Lower leg skin (tissue), 4 donors: ENCODE measurements at regions not wholly inside any gene's neighbourhood (a gene's known extent, or its start where the extent isn't known, plus 50 kb on each side); places are given as distances from the start of the nearest gene placed in this dataset.

ENCODE experiments used
- DNase-seq, 2 donors: peaks; one replicate each; pipeline ENCODE4 v3.0.0-alpha.2; 2019; ENCODE audit warnings: low spot score in 2 of 2
- H3K4me3 ChIP-seq: fragments of 200-600 bp; sonication (generic); 2 replicates; pipeline ENCODE4 v1.5.1; 2017; ENCODE audit warnings: mild to moderate bottlenecking, low read depth; ENCODE audit not compliant: poor library complexity, severe bottlenecking
- CTCF ChIP-seq, 3 donors: fragments of 450-650 bp; IDR thresholded peaks; one replicate each; pipeline ENCODE4 v1.5.1; 2016; ENCODE audit warnings: antibody characterized with exemption in 3 of 3, mild to moderate bottlenecking in 3 of 3, moderate library complexity in 2 of 3
- POLR2A ChIP-seq, 2 donors: fragments of 450-650 bp; IDR thresholded peaks; one replicate each; pipeline ENCODE4 v1.6.1; 2016 to 2017; ENCODE audit warnings: antibody characterized with exemption in 2 of 2, mild to moderate bottlenecking in 1 of 2, moderate library complexity in 1 of 2
- WGBS, 2 donors: methylation state at CpG; one replicate each; pipeline ENCODE4 v1.1.5; 2018; 5-methylcytosine and 5-hydroxymethylcytosine counted together
- intact Hi-C: fragments of 100-400 bp; cut with DNase I; formaldehyde crosslinking; loops from one replicate; pipeline ENCODE4 v1.15.0; 2023; ENCODE audit warnings: low total_unique reads

DNA sequence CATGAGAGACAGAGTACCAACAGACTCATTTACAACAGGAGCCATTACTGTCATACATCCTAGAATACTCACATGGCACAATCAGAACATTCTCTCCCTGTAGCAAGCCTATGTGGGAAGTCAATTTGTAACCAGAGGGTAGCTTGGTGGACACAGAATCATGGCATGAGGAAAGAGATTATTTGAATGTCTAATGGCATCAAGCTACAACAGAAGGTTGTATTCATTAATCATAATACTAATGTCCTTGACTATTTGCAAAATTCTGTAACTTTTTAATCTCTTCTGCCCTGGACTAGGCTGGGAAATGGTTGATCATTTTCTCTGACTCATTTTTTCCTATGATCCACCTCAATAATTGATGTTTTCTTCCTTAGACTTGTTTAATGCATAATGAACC lies 345.2 kb upstream of the IL12A start:
- H3K4me3 ChIP-seq = no peak overlapping the region
- DNase-seq = no peak
- intact Hi-C loops = no loop called here
- TF ChIP-seq POLR2A (IDR thresholded peaks at IDR 0.05) = no peak
- no peak for TF ChIP-seq CTCF (IDR thresholded peaks at IDR 0.05)

DNA sequence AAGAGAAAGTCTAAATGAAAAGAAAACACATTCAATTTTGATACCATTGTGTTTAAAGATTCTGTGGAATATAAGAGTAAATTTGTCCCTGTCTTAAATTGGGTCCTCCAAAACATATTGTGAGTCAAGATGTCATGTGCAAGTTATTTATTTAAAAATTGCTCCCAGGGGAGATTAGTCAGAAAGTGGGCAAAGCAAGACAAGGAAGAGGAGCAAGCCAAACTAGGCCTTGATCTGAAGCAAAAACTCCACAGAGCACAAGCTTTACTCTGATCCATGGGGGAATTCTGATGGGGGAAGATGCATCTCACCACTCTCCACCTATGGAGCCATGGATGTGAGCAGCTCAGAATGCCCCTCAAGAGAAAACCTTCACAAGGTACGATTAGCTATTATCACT lies 342.8 kb upstream of the IL12A start:
- intact Hi-C loops = no loop called here
- 46 to 63% methylated on average over 1 of the region's 1 CpG for WGBS, 2 donors
- DNase-seq = no peak
- no peak overlapping the region for H3K4me3 ChIP-seq
- TF ChIP-seq CTCF (IDR thresholded peaks at IDR 0.05) (no peak), POLR2A (IDR thresholded peaks at IDR 0.05) (no peak)

DNA sequence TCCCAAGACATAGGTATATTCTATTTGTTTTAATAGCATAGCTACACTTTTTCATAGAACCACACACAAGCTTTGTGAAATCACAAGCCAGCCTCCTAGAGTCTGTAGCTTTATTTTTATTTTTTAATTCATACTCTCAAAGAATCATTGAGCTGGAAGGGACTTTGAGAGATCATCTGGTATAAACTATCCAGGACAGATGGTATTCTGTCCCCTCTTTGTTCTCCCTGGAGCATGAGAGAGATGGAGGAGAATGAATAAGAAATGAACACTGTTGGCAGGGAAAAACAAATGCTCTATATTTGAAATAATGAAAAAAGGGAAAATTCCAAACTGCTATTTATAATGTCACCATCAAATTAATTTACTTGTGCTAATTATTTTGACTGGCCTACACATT lies 338.7 kb upstream of the IL12A start:
- no peak for DNase-seq
- intact Hi-C loops = no loop called here
- no peak overlapping the region for H3K4me3 ChIP-seq
- no peak for TF ChIP-seq CTCF (IDR thresholded peaks at IDR 0.05)

- WGBS, 2 donors = 31 to 41% methylated on average over 2 of the region's 2 CpGs
- intact Hi-C loops = no loop called here
- H3K4me3 ChIP-seq = no peak overlapping the region
- no peak for TF ChIP-seq CTCF (IDR thresholded peaks at IDR 0.05)
- TF ChIP-seq POLR2A (IDR thresholded peaks at IDR 0.05) = no peak
- no peak for DNase-seq
These were observed 337.9 kb upstream of the IL12A start for GRCh38 chr3:159650726-159651125.

DNA sequence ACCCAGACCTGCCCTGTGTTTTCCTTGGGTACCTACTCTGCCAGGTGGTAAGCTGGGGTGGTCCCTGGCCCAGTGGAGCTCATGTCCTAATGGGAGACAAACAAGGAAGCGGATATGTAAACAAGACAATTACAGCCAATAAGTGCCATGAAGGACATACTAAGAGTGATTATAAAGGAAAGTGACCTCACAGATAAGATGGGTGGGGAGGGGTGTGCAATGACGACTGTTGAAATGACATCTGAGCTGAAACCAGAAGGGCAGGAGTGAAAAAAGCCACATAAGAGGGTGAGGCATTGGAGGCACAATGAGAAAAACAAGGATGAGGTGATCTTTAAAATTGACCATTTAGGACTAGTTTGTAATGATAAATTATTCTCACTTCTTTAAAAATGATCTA lies 336.2 kb upstream of the IL12A start:
- no peak for TF ChIP-seq POLR2A (IDR thresholded peaks at IDR 0.05)
- TF ChIP-seq CTCF (IDR thresholded peaks at IDR 0.05) = no peak
- intact Hi-C loops = no loop called here
- DNase-seq = no peak
- H3K4me3 ChIP-seq = no peak overlapping the region
- WGBS, 2 donors = 79 to 80% methylated on average over 2 of the region's 2 CpGs

- TF ChIP-seq CTCF (IDR thresholded peaks at IDR 0.05) (no peak), POLR2A (IDR thresholded peaks at IDR 0.05) (no peak)
- no peak for DNase-seq
- intact Hi-C loops = no loop called here
- no peak overlapping the region for H3K4me3 ChIP-seq
- 71 to 74% methylated on average over 4 of the region's 4 CpGs for WGBS, 2 donors
These were observed 334.2 kb upstream of the IL12A start for GRCh38 chr3:159654183-159655134.
